RWPE2 (cell line): ENCODE measurements at regions not wholly inside any gene's neighbourhood (a gene's known extent, or its start where the extent isn't known, plus 50 kb on each side); places are given as distances from the start of the nearest gene placed in this dataset.

Experiments
- ATAC-seq: fragments of 200-7000 bp; cut with Tn5 transposase; 3 replicates; pipeline ENCODE4 v1.9.1; 2021; ENCODE audit warnings: low read depth
- DNase-seq: peaks from one replicate; pipeline ENCODE4 v3.0.0-alpha.2; 2020; ENCODE audit warnings: low spot score
- H3K27ac ChIP-seq: fragments of 450-650 bp; 2 replicates; pipeline ENCODE4 v1.5.1; 2017; ENCODE audit warnings: mild to moderate bottlenecking; ENCODE audit not compliant: poor library complexity, severe bottlenecking
- H3K27me3 ChIP-seq: fragments of 250-450 bp; sonication (Bioruptor Pico); 2 replicates; pipeline ENCODE4 v1.5.1; 2021; ENCODE audit warnings: mild to moderate bottlenecking, moderate library complexity; ENCODE audit not compliant: insufficient read depth, poor library complexity, severe bottlenecking
- H3K36me3 ChIP-seq: fragments of 250-450 bp; sonication (Bioruptor Pico); 2 replicates; pipeline ENCODE4 v1.5.1; 2020; ENCODE audit warnings: low read depth, mild to moderate bottlenecking, moderate library complexity
- H3K4me1 ChIP-seq: fragments of 250-450 bp; sonication (Bioruptor Pico); 2 replicates; pipeline ENCODE4 v1.5.1; 2021; ENCODE audit warnings: mild to moderate bottlenecking, moderate library complexity; ENCODE audit not compliant: insufficient read depth, poor library complexity, severe bottlenecking
- H3K4me3 ChIP-seq: fragments of 250-450 bp; sonication (Bioruptor Pico); 2 replicates; pipeline ENCODE4 v1.5.1; 2021; ENCODE audit warnings: mild to moderate bottlenecking, moderate library complexity; ENCODE audit not compliant: severe bottlenecking
- H3K9me3 ChIP-seq: fragments of 250-450 bp; sonication (Bioruptor Pico); 2 replicates; pipeline ENCODE4 v1.5.1; 2021; ENCODE audit warnings: mild to moderate bottlenecking, moderate library complexity; ENCODE audit not compliant: severe bottlenecking
- CTCF ChIP-seq: fragments of 450-650 bp; IDR thresholded peaks from one replicate; pipeline ENCODE4 v1.5.1; 2017; ENCODE audit warnings: mild to moderate bottlenecking, moderate library complexity; ENCODE audit not compliant: poor library complexity, severe bottlenecking

GRCh38 chr2:100667801-100668200 is 105.0 kb downstream of the PDCL3 start:
- H3K36me3 ChIP-seq = no peaks in the 10 kb centered on the region
- H3K4me1 ChIP-seq = no peaks in the 10 kb centered on the region
- DNase-seq (no peak), ATAC-seq (no peak)
- H3K27me3 ChIP-seq = no peaks in the 10 kb centered on the region
- no peaks in the 10 kb centered on the region for H3K9me3 ChIP-seq
- no peak for TF ChIP-seq CTCF
- no peak overlapping the region for H3K27ac ChIP-seq
- no peak overlapping the region for H3K4me3 ChIP-seq

- no peaks in the 10 kb centered on the region for H3K27me3 ChIP-seq
- no peak for DNase-seq
- no peak overlapping the region for H3K27ac ChIP-seq
- no peaks in the 10 kb centered on the region for H3K9me3 ChIP-seq
- no peak for ATAC-seq
- TF ChIP-seq CTCF = no peak
- H3K4me1 ChIP-seq = no peaks in the 10 kb centered on the region
- H3K36me3 ChIP-seq = no peaks in the 10 kb centered on the region
- H3K4me3 ChIP-seq = no peak overlapping the region
These were observed 107.4 kb downstream of the PDCL3 start for GRCh38 chr2:100670232-100670631.

- no peak for ATAC-seq
These were observed 110.3 kb downstream of the PDCL3 start for GRCh38 chr2:100673115-100673514.

GRCh38 chr2:100673691-100674485 is 111.1 kb downstream of the PDCL3 start:
- H3K4me3 ChIP-seq = no peak overlapping the region
- DNase-seq = no peak
- H3K27me3 ChIP-seq = no peaks in the 10 kb centered on the region
- H3K27ac ChIP-seq = no peak overlapping the region
- ATAC-seq = no peak
- H3K4me1 ChIP-seq = no peaks in the 10 kb centered on the region
- H3K9me3 ChIP-seq = no peaks in the 10 kb centered on the region
- no peak for TF ChIP-seq CTCF
- no peaks in the 10 kb centered on the region for H3K36me3 ChIP-seq

More at GRCh38 chr2:100673115-100673514, 110.3 kb downstream of the PDCL3 start:
- Histone ChIP-seq H3K36me3 (no peaks in the 10 kb centered on the region), H3K27ac (no peak overlapping the region), H3K4me3 (no peak overlapping the region), H3K9me3 (no peaks in the 10 kb centered on the region), H3K4me1 (no peaks in the 10 kb centered on the region), H3K27me3 (no peaks in the 10 kb centered on the region)
- DNase-seq = no peak
- no peak for TF ChIP-seq CTCF

- DNase-seq = no peak
- H3K27me3 ChIP-seq = no peaks in the 10 kb centered on the region
These were observed 111.9 kb downstream of the PDCL3 start for GRCh38 chr2:100674666-100675065.

More at GRCh38 chr2:100674666-100675065, 111.9 kb downstream of the PDCL3 start:
- TF ChIP-seq CTCF = no peak
- Histone ChIP-seq H3K9me3 (no peaks in the 10 kb centered on the region), H3K4me1 (no peaks in the 10 kb centered on the region), H3K36me3 (no peaks in the 10 kb centered on the region), H3K4me3 (no peak overlapping the region), H3K27ac (no peak overlapping the region)
- ATAC-seq = no peak
